GM23338 (cell line): ENCODE measurements at regions not wholly inside any gene's neighbourhood (a gene's known extent, or its start where the extent isn't known, plus 50 kb on each side); places are given as distances from the start of the nearest gene placed in this dataset.

ENCODE experiments used
- ATAC-seq: fragments of 200-7000 bp; cut with Tn5 transposase; 3 replicates; pipeline ENCODE4 v1.9.1; 2020
- DNase-seq: peaks from one replicate; pipeline ENCODE4 v3.0.0-alpha.2; 2015; ENCODE audit warnings: low spot score
- H2AFZ ChIP-seq: fragments of 200-600 bp; sonication (generic); 2 replicates; pipeline ENCODE4 v1.8.0; 2016; ENCODE audit warnings: antibody characterized with exemption, mild to moderate bottlenecking, moderate library complexity
- H3F3A ChIP-seq: fragments of 200-600 bp; sonication (generic); replicated peaks from 2 replicates; pipeline ENCODE4 v1.8.0; 2017; ENCODE audit warnings: antibody characterized with exemption, mixed run types, low read depth
- H3K27ac ChIP-seq: fragments of 200-600 bp; sonication (generic); 2 replicates; pipeline ENCODE4 v1.6.1; 2016; ENCODE audit warnings: low read depth
- H3K27me3 ChIP-seq: fragments of 200-600 bp; sonication (generic); 2 replicates; pipeline ENCODE4 v1.8.0; 2016; ENCODE audit warnings: mild to moderate bottlenecking, mixed run types, moderate library complexity; ENCODE audit not compliant: insufficient read depth
- H3K36me3 ChIP-seq: fragments of 200-600 bp; sonication (generic); 2 replicates; pipeline ENCODE4 v1.8.0; 2016; ENCODE audit warnings: mild to moderate bottlenecking; ENCODE audit not compliant: insufficient read depth
- H3K4me1 ChIP-seq: fragments of 200-600 bp; sonication (generic); 2 replicates; pipeline ENCODE4 v1.8.0; 2016; ENCODE audit warnings: mild to moderate bottlenecking, moderate library complexity; ENCODE audit not compliant: insufficient read depth
- H3K4me2 ChIP-seq: fragments of 200-600 bp; sonication (generic); 2 replicates; pipeline ENCODE4 v1.7.1; 2017; ENCODE audit warnings: mixed run types
- H3K4me3 ChIP-seq: fragments of 200-600 bp; sonication (generic); 2 replicates; pipeline ENCODE4 v1.6.1; 2016; ENCODE audit warnings: mixed run types
- H3K79me2 ChIP-seq: fragments of 200-600 bp; sonication (generic); replicated peaks from 2 replicates; pipeline ENCODE4 v1.8.0; 2017; ENCODE audit warnings: mild to moderate bottlenecking; ENCODE audit not compliant: insufficient read depth
- H3K9me2 ChIP-seq: fragments of 200-600 bp; sonication (generic); 2 replicates; pipeline ENCODE4 v1.8.0; 2017; ENCODE audit not compliant: insufficient read depth
- H4K20me1 ChIP-seq: fragments of 200-600 bp; sonication (generic); replicated peaks from 2 replicates; pipeline ENCODE4 v1.8.0; 2017; ENCODE audit warnings: mild to moderate bottlenecking; ENCODE audit not compliant: insufficient read depth
- H3K27ac Mint-ChIP-seq: 2 replicates; pipeline ENCODE4 v1.8.0; 2020; ENCODE audit warnings: inconsistent platforms, mild to moderate bottlenecking, moderate library complexity, mixed read lengths
- H3K27me3 Mint-ChIP-seq: 3 replicates; pipeline ENCODE4 v1.8.0; 2022; ENCODE audit warnings: low read depth, mild to moderate bottlenecking, moderate library complexity, mixed read lengths, inconsistent platforms; ENCODE audit not compliant: insufficient read depth, poor library complexity
- H3K36me3 Mint-ChIP-seq: 3 replicates; pipeline ENCODE4 v1.8.0; 2021; ENCODE audit warnings: low read depth, mild to moderate bottlenecking, inconsistent platforms, moderate library complexity, mixed read lengths
- H3K4me1 Mint-ChIP-seq: 3 replicates; pipeline ENCODE4 v1.8.0; 2020; ENCODE audit warnings: mild to moderate bottlenecking, inconsistent platforms, mixed read lengths
- H3K4me3 Mint-ChIP-seq: 3 replicates; pipeline ENCODE4 v1.8.0; 2021; ENCODE audit warnings: moderate library complexity, mild to moderate bottlenecking, inconsistent platforms, mixed read lengths
- H3K9me3 Mint-ChIP-seq: 3 replicates; pipeline ENCODE4 v1.8.0; 2020; ENCODE audit warnings: moderate library complexity, mild to moderate bottlenecking, inconsistent platforms, mixed read lengths
- CTCF ChIP-seq, 2 experiments: fragments of 200-600 bp in 1 of 2; sonication (generic) in 1 of 2; conservative IDR thresholded peaks; 2 replicates each; pipeline versions ENCODE4 v1.5.1 to v1.6.1; 2016 to 2017; ENCODE audit warnings: antibody characterized with exemption in 2 of 2, low read depth in 2 of 2, mild to moderate bottlenecking in 2 of 2, moderate library complexity in 1 of 2
- ETS1 ChIP-seq: IDR thresholded peaks from 2 replicates; pipeline ENCODE4 v1.6.1; 2016; ENCODE audit warnings: antibody characterized with exemption
- EZH2 ChIP-seq: fragments of 200-600 bp; sonication (generic); IDR thresholded peaks from one replicate; pipeline ENCODE4 v1.8.0; 2017; ENCODE audit warnings: antibody characterized with exemption, mild to moderate bottlenecking, low read depth; ENCODE audit not compliant: unreplicated experiment
- EZH2phosphoT487 ChIP-seq: fragments of 200-600 bp; sonication (generic); IDR thresholded peaks from one replicate; pipeline ENCODE4 v1.8.1; 2018; ENCODE audit warnings: antibody characterized with exemption; ENCODE audit not compliant: unreplicated experiment
- NANOG ChIP-seq: IDR thresholded peaks from 2 replicates; pipeline ENCODE4 v1.6.1; 2016; ENCODE audit warnings: antibody characterized with exemption, borderline replicate concordance
- POLR2AphosphoS5 ChIP-seq: IDR thresholded peaks from 2 replicates; pipeline ENCODE4 v1.6.1; 2016; ENCODE audit warnings: antibody characterized with exemption, low read depth
- REST ChIP-seq: IDR thresholded peaks from one replicate; pipeline ENCODE4 v1.6.1; 2018; ENCODE audit warnings: antibody characterized with exemption; ENCODE audit not compliant: unreplicated experiment
- STAT1 ChIP-seq: IDR thresholded peaks from one replicate; pipeline ENCODE4 v1.6.1; 2016; ENCODE audit warnings: antibody characterized with exemption; ENCODE audit not compliant: unreplicated experiment
- ZNF114 ChIP-seq: fragments of 250-450 bp; sonication (Bioruptor Pico); IDR thresholded peaks from 2 replicates; pipeline ENCODE4 v1.5.0; 2020; ENCODE audit warnings: mild to moderate bottlenecking, moderate library complexity
- ZNF331 ChIP-seq: fragments of 250-450 bp; sonication (Bioruptor Pico); IDR thresholded peaks from 2 replicates; pipeline ENCODE4 v1.5.0; 2020; ENCODE audit warnings: low read depth, mild to moderate bottlenecking, moderate library complexity

GRCh38 chr1:195030793-195031192, 1577.4 kb downstream of the KCNT2 start:
- H3K9me2 ChIP-seq = 0 out of 2 replicates have a peak, but pooled peaks cover 4% of the 10 kb centered on the region
- H3K27ac ChIP-seq = no peak overlapping the region
- no peak overlapping the region for H3K4me2 ChIP-seq
- H2AFZ ChIP-seq = no peak overlapping the region
- no peaks in the 10 kb centered on the region for H3K4me1 Mint-ChIP-seq
- no peaks in the 10 kb centered on the region for H3K36me3 ChIP-seq
- H3K4me1 ChIP-seq = no peaks in the 10 kb centered on the region
- ATAC-seq (no peak), DNase-seq (no peak)
- no peak overlapping the region for H3K4me3 ChIP-seq
- H4K20me1 ChIP-seq = no peaks in the 10 kb centered on the region
- no peak overlapping the region for H3K27ac Mint-ChIP-seq
- no peaks in the 10 kb centered on the region for H3K79me2 ChIP-seq
- no peaks in the 10 kb centered on the region for H3F3A ChIP-seq
- H3K9me3 Mint-ChIP-seq = peaks cover 13% of the 10 kb centered on the region
- no peak overlapping the region for H3K4me3 Mint-ChIP-seq
- peaks cover 7% of the 10 kb centered on the region; the same call in 2 of the 3 replicates for H3K36me3 Mint-ChIP-seq
- H3K27me3 ChIP-seq = no peaks in the 10 kb centered on the region
- no peaks in the 10 kb centered on the region for H3K27me3 Mint-ChIP-seq
- TF ChIP-seq CTCF (conservative IDR thresholded peaks at IDR 0.05; ENCODE audit: low read depth in 2 of 2) (no peak), EZH2 (no peak), NANOG (no peak)

GRCh38 chr1:195026792-195027191, 1581.4 kb downstream of the KCNT2 start:
- H3K4me3 Mint-ChIP-seq = no peak overlapping the region
- Histone ChIP-seq H4K20me1 (no peaks in the 10 kb centered on the region), H3K36me3 (no peaks in the 10 kb centered on the region), H2AFZ (no peak overlapping the region), H3K4me2 (no peak overlapping the region), H3K4me1 (no peaks in the 10 kb centered on the region), H3K27me3 (no peaks in the 10 kb centered on the region), H3K9me2 (0 out of 2 replicates have a peak, but pooled peaks cover 4% of the 10 kb centered on the region), H3K27ac (no peak overlapping the region), H3F3A (no peaks in the 10 kb centered on the region), H3K4me3 (no peak overlapping the region), H3K79me2 (no peaks in the 10 kb centered on the region)
- no peaks in the 10 kb centered on the region for H3K4me1 Mint-ChIP-seq
- TF ChIP-seq CTCF (conservative IDR thresholded peaks at IDR 0.05; ENCODE audit: low read depth in 2 of 2) (no peak), NANOG (no peak), STAT1 (no peak), POLR2AphosphoS5 (no peak), ZNF331 (CRISPR knock-in tag) (no peak), EZH2 (no peak)
- H3K27me3 Mint-ChIP-seq = no peaks in the 10 kb centered on the region
- no peak for ATAC-seq
- peaks cover 13% of the 10 kb centered on the region for H3K9me3 Mint-ChIP-seq
- H3K27ac Mint-ChIP-seq = no peak overlapping the region
- H3K36me3 Mint-ChIP-seq = peaks cover 7% of the 10 kb centered on the region; the same call in 2 of the 3 replicates
- DNase-seq = no peak

- ATAC-seq (no peak), DNase-seq (no peak)
- Mint-ChIP-seq H3K9me3 (peaks cover 10% of the 10 kb centered on the region), H3K4me3 (no peak overlapping the region), H3K36me3 (peaks cover 4% of the 10 kb centered on the region; the same call in 2 of the 3 replicates), H3K27me3 (no peaks in the 10 kb centered on the region), H3K27ac (no peak overlapping the region), H3K4me1 (no peaks in the 10 kb centered on the region; the same call in 2 of the 3 replicates)
- no peaks in the 10 kb centered on the region for H3K79me2 ChIP-seq
- H3K36me3 ChIP-seq = no peaks in the 10 kb centered on the region
- no peaks in the 10 kb centered on the region for H3F3A ChIP-seq
- no peaks in the 10 kb centered on the region for H3K27me3 ChIP-seq
- no peaks in the 10 kb centered on the region for H3K4me1 ChIP-seq
- H3K9me2 ChIP-seq = no peaks in the 10 kb centered on the region
- no peaks in the 10 kb centered on the region for H4K20me1 ChIP-seq
- no peak overlapping the region for H3K4me2 ChIP-seq
- H2AFZ ChIP-seq = no peak overlapping the region
- H3K27ac ChIP-seq = no peak overlapping the region
- H3K4me3 ChIP-seq = no peak overlapping the region
- TF ChIP-seq NANOG (no peak), STAT1 (no peak), ETS1 (no peak), REST (no peak), ZNF331 (CRISPR knock-in tag) (no peak), EZH2phosphoT487 (no peak), ZNF114 (no peak)
Measured at GRCh38 chr1:195019385-195019784, 1588.9 kb downstream of the KCNT2 start.
